ENCODE measurements at regions not wholly inside any gene's neighbourhood (a gene's known extent, or its start where the extent isn't known, plus 50 kb on each side); places are given as distances from the start of the nearest gene placed in this dataset.

GRCh38 chr4:67162690-67163089, 382.6 kb downstream of the CENPC start:
- TF ChIP-seq POLR2A (IDR thresholded peaks at IDR 0.05) (no peak), CTCF (IDR thresholded peaks at IDR 0.05) (no peak)
